Skeletal muscle tissue (tissue), 3 donors: ENCODE measurements at regions not wholly inside any gene's neighbourhood (a gene's known extent, or its start where the extent isn't known, plus 50 kb on each side); places are given as distances from the start of the nearest gene placed in this dataset.
"Not testable (repeated sequence)": the region's sequence is repeated elsewhere in the genome, so short reads cannot be mapped to it uniquely, and the experiment has no call there.

Experiments used
- H3K27ac ChIP-seq: one replicate; pipeline ENCODE4 v1.7.0; 2013; ENCODE audit warnings: mild to moderate bottlenecking, low read depth, low read length, inconsistent platforms
- H3K27me3 ChIP-seq, 3 donors: one replicate each; pipeline ENCODE4 v1.7.0; 2013; ENCODE audit warnings: low read length in 3 of 3; ENCODE audit not compliant: control insufficient read depth in 3 of 3, insufficient read depth in 3 of 3
- H3K36me3 ChIP-seq, 3 donors: one replicate each; pipeline ENCODE4 v1.7.0; 2013; ENCODE audit warnings: low read length in 3 of 3; ENCODE audit not compliant: control insufficient read depth in 3 of 3, insufficient read depth in 3 of 3
- H3K4me1 ChIP-seq, 3 donors: one replicate each; pipeline ENCODE4 v1.7.0; 2013; ENCODE audit warnings: low read length in 3 of 3, mild to moderate bottlenecking in 3 of 3; ENCODE audit not compliant: control insufficient read depth in 3 of 3, insufficient read depth in 3 of 3
- H3K4me3 ChIP-seq, 3 donors: one replicate each; pipeline ENCODE4 v1.7.0; 2013; ENCODE audit warnings: low read length in 3 of 3
- H3K9ac ChIP-seq, 3 donors: one replicate each; pipeline ENCODE4 v1.7.0; 2013; ENCODE audit warnings: low read length in 3 of 3, mild to moderate bottlenecking in 3 of 3, moderate library complexity in 2 of 3, low read depth in 1 of 3
- H3K9me3 ChIP-seq, 3 donors: one replicate each; pipeline ENCODE4 v1.7.0; 2013; ENCODE audit warnings: low read length in 3 of 3; ENCODE audit not compliant: control insufficient read depth in 3 of 3
- donor health status: Osteomylitis.

DNA sequence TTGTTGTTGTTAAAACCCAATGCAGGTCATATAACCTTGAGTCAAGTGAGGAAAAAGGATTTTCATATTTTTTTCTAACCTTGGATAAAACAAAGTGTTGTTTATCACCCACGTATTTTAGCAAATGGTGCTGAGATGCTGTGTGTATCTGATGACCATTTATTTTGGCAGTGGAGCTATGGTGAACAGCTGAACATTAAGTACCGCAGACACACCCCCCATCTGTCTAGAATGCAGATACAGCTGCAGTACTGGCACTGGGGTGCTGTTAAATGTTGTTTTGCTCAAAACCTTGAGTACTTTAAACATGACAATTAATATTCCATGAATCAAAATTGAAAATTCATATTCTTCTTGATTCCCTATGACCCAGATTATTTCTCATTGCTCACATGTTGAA is 773.3 kb upstream of the SLC39A10 start:
- H3K27me3 ChIP-seq, result no peaks in the 10 kb centered on the region
- no peaks in the 10 kb centered on the region for H3K36me3 ChIP-seq
- H3K9me3 ChIP-seq, result no peaks in the 10 kb centered on the region
- no peak overlapping the region for H3K27ac ChIP-seq
- no peaks in the 10 kb centered on the region for H3K4me1 ChIP-seq
- no peak overlapping the region for H3K9ac ChIP-seq
- no peak overlapping the region for H3K4me3 ChIP-seq

DNA sequence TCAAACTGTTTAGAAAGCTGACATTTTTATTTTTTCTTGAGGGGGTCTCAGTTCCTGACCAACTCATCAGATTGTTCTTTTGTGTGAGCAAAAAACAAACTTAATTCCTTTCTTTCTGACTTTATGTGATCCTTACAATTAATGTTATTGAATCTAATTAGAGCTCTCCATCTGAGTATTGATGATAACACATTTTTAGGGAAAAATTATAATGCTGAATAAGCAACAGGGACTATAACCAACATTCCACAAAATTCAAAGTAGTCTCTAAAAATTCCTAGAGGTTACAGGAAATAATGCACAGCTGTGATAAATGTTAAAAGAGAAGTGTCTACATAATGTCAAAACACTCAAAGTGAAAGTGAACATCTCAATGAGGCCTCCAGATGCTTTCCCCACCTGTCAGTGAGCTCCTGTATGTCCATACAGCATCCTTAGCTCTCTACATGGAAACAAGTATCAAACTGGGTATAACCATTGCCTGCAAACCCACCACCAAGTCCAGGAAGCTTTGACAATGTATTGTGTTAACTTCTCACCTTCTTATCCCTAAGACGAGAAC is 786.0 kb upstream of the SLC39A10 start:
- Histone ChIP-seq H3K27me3 (no peaks in the 10 kb centered on the region), H3K9me3 (no peaks in the 10 kb centered on the region), H3K4me1 (no peaks in the 10 kb centered on the region), H3K36me3 (no peaks in the 10 kb centered on the region), H3K9ac (no peak overlapping the region), H3K27ac (no peak overlapping the region), H3K4me3 (no peak overlapping the region)

DNA sequence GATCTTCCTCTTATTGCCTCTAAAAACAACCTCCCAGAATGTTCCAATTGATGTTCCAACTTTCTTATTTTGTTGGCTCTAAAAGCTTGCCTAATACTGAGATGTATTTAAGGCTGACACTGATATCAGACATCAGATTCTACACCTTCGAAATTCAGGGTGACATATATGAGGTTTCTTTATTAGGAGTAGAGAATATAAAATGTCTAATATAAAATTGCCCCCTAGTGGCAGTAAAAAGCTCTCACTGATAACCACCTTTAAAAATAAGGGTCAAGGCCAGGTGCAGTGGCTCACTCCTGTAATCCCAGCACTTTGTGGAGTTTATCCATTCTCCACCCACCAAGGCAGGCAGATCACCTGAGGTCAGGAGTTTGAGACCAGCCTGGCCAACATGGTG is 789.7 kb upstream of the SLC39A10 start:
- Histone ChIP-seq H3K36me3 (no peaks in the 10 kb centered on the region), H3K4me3 (no peak overlapping the region), H3K9me3 (no peaks in the 10 kb centered on the region), H3K9ac (no peak overlapping the region), H3K27me3 (no peaks in the 10 kb centered on the region), H3K27ac (no peak overlapping the region), H3K4me1 (no peaks in the 10 kb centered on the region)

DNA sequence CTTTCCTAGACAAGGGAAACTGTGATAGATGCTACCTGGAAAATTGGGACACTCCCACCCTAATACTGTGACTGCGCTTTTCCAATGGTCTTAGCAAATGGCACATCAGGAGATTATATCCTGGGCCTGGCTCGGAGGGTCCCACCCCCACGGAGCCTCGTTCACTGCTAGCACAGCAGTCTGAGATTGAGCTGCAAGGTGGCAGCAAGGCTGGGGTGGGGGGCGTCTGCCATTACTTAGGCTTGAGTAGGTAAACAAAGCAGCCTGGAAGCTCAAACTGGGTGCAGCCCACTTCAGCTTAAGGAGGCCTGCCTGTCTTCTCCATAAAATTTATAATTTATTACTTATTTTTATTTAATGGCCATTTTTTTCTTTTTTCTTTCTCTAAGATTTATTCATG is 802.1 kb upstream of the SLC39A10 start:
- Histone ChIP-seq H3K27me3 (no peaks in the 10 kb centered on the region), H3K9me3 (no peaks in the 10 kb centered on the region), H3K4me1 (no peaks in the 10 kb centered on the region), H3K27ac (no peak overlapping the region), H3K9ac (no peak overlapping the region), H3K36me3 (no peaks in the 10 kb centered on the region), H3K4me3 (no peak overlapping the region)

DNA sequence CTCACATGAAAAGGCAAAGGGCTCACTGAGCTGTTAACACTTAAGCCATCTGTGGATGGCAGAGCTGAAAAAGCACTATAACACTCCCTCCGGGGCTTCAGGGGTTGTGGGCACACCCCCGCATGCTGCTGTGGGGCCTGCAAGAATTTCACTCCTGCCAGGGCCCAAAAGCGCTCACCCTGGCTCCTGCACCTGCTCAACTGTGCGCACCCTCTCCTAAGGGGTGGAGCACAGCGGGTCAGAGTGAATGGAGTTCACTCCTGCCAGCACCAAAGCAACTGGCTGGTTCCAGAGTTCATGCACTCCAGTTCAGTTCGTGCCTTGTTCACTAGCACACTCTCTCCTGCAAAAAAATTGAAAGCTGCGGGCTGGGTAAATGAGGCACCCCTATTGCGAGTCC is 814.2 kb upstream of the SLC39A10 start:
- Histone ChIP-seq H3K4me3 (no peak overlapping the region), H3K27ac (no peak overlapping the region), H3K9me3 (no peaks in the 10 kb centered on the region), H3K36me3 (no peaks in the 10 kb centered on the region), H3K4me1 (no peaks in the 10 kb centered on the region), H3K27me3 (no peaks in the 10 kb centered on the region), H3K9ac (no peak overlapping the region)

DNA sequence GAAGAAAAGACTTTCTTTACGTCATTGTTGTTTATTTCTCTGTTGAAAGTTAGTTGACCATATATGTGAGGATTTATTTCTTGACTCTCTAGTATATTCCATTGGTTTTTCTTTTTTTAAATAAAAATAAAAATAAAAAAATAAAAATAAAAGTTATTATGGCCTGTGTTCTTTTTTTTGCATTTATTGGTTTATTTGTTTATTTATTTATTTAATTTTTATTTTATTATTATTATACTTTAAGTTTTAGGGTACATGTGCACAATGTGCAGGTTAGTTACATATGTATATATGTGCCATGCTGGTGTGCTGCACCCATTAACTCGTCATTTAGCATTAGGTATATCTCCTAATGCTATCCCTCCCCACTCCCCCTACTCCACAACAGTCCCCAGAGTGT is 822.7 kb upstream of the SLC39A10 start:
- not testable (repeated sequence) for H3K36me3 ChIP-seq, H3K27ac ChIP-seq, H3K4me3 ChIP-seq, H3K9me3 ChIP-seq, H3K9ac ChIP-seq, H3K4me1 ChIP-seq, H3K27me3 ChIP-seq

DNA sequence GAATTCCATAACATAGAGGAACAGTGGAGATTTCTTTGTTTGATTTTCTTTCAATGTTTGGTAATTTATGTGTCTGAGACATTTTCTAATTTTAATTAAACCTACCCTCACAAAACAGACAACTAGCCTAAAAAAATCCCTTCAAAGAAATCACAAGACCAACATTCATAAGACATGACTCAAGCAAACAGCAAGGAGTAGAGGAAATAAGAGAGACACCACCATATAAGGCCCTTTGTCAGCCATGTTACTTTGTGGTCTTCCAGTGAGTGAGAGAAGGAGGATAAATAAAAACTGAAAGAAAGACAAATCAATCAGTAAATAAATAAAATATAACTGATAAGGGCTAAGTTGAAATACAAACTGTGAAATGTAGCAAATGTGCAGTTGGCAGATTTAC is 830.8 kb upstream of the SLC39A10 start:
- H3K36me3 ChIP-seq, result no peaks in the 10 kb centered on the region
- no peak overlapping the region for H3K27ac ChIP-seq
- no peaks in the 10 kb centered on the region for H3K27me3 ChIP-seq
- H3K4me3 ChIP-seq, result no peak overlapping the region
- H3K9me3 ChIP-seq, result no peaks in the 10 kb centered on the region
- no peaks in the 10 kb centered on the region for H3K4me1 ChIP-seq
- H3K9ac ChIP-seq, result no peak overlapping the region

DNA sequence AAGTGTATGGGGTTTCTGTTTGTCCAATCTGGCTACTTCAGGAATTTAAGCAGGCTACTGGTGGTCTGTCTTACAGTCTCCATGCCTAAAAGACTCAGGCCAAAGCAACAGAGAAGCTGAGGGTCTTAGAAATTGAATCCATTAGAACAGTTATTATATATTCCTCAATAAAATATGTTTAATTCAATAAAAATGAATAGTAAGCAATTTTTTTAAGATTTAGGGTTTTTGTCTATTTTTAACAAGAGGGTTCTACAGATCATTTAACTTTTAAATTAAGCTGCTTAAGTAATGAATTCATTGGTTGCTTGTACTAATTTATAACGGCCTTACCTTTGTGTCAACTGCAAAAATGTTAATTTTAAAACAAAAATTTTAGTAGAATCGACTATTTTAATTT is 832.6 kb upstream of the SLC39A10 start:
- Histone ChIP-seq H3K4me3 (no peak overlapping the region), H3K9ac (no peak overlapping the region), H3K36me3 (no peaks in the 10 kb centered on the region), H3K27ac (no peak overlapping the region), H3K9me3 (no peaks in the 10 kb centered on the region), H3K4me1 (no peaks in the 10 kb centered on the region), H3K27me3 (no peaks in the 10 kb centered on the region)

DNA sequence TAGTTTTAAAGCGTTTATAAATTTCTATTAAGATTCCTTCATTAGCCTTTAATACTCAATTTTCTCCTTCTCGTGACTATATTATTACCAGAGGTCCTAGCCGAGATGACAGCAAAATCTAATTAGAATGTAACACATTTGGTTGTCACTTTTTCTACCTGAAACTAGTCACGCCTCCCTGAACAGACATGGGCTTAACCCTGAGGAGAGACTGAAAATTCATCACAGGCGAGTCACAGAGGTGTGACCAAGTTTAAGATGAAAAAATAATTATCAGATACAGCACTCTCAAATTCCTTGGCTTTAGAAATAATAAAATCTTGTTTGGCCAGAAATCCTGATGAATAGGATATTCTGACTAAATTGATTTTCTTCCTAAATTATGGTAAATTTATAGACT is 834.4 kb upstream of the SLC39A10 start:
- H3K9me3 ChIP-seq, result no peaks in the 10 kb centered on the region
- no peaks in the 10 kb centered on the region for H3K4me1 ChIP-seq
- H3K27me3 ChIP-seq, result no peaks in the 10 kb centered on the region
- H3K4me3 ChIP-seq, result no peak overlapping the region
- no peaks in the 10 kb centered on the region for H3K36me3 ChIP-seq
- H3K9ac ChIP-seq, result no peak overlapping the region
- no peak overlapping the region for H3K27ac ChIP-seq

DNA sequence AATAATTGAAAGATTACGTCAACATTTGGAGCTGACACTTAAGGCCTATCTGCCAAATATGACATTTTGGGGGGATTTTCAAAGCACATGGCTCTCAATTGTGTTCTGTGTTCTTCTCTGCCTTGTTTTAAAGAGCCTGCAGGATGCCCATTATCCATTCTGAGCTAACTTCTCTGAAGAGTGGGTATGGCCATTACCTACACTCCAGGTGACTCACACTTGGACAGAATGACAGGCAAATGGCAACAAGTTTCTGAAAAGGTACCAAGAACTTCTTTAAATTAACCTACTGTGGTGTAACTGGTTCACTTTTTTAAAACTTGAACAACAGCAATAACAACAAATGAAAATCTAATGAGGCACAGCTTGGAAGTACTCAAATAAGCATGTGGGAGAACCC is 834.9 kb upstream of the SLC39A10 start:
- Histone ChIP-seq H3K4me3 (no peak overlapping the region), H3K9ac (no peak overlapping the region), H3K27me3 (no peaks in the 10 kb centered on the region), H3K36me3 (no peaks in the 10 kb centered on the region), H3K27ac (no peak overlapping the region), H3K9me3 (no peaks in the 10 kb centered on the region), H3K4me1 (no peaks in the 10 kb centered on the region)

DNA sequence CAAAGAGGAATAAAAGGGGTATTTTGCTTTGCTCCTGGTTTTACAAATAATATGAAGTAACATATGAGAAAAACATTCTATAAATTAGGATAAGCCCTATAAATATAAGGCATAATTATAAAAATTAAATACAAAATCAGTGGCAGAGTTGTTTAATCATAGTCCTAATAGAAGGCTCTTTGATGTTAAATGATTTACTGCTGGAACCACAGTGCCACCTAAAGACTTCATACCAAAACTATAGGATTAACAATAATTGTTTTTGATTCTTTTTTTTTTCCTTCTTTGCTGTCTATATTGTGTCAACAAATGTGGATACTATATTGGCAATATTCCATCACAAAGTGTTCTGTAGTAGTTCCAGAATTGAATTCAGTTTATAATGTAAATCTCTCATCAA is 837.7 kb upstream of the SLC39A10 start:
- no peaks in the 10 kb centered on the region for H3K27me3 ChIP-seq
- no peaks in the 10 kb centered on the region for H3K4me1 ChIP-seq
- no peak overlapping the region for H3K4me3 ChIP-seq
- no peaks in the 10 kb centered on the region for H3K36me3 ChIP-seq
- H3K9ac ChIP-seq, result no peak overlapping the region
- H3K9me3 ChIP-seq, result no peaks in the 10 kb centered on the region
- H3K27ac ChIP-seq, result no peak overlapping the region
